Endothelial cell of umbilical vein (primary cell): ENCODE measurements at regions not wholly inside any gene's neighbourhood (a gene's known extent, or its start where the extent isn't known, plus 50 kb on each side); places are given as distances from the start of the nearest gene placed in this dataset.

Experiments used
- BruUV-seq: library from RNA; stranded (reverse); fragments of 400-500 nt; replicated peaks from 2 replicates; lab custom pipeline; 2021; lab: Mats Ljungman, UMichigan
- CTCF ChIA-PET: fragments of 300-600, 350-600 bp; sonication (Branson Sonifier 250); formaldehyde crosslinking; loops from one replicate; lab custom pipeline; 2021; ENCODE audit warnings: antibody characterized with exemption, inconsistent platforms; lab: Charles Lee
- POLR2A ChIA-PET: fragments of 300-600, 350-600 bp; sonication (Branson Sonifier 250); formaldehyde crosslinking; loops from one replicate; lab custom pipeline; 2021; ENCODE audit warnings: antibody characterized with exemption, inconsistent platforms; lab: Charles Lee
- DNase-seq: peaks from one replicate; pipeline ENCODE4 v3.0.0-alpha.2; 2011; ENCODE audit warnings: low read depth, low spot score
- FAIRE-seq: peaks from 2 replicates; lab custom pipeline; 2011; peaks lifted over from hg19 to GRCh38; lab: Jason Lieb, UNC
- H2AFZ ChIP-seq: 2 replicates; pipeline ENCODE4 v1.6.0; 2012; ENCODE audit warnings: low read depth, low read length, control low read depth, inconsistent platforms
- H3K27ac ChIP-seq: 2 replicates; pipeline ENCODE4 v1.5.1; 2011; ENCODE audit warnings: low read depth, mild to moderate bottlenecking, control low read depth, low read length, moderate library complexity; ENCODE audit not compliant: insufficient read depth
- H3K27me3 ChIP-seq, 2 experiments: 2 replicates each; pipeline versions ENCODE4 v1.6.0 to v1.6.1; 2011; ENCODE audit warnings: low read length in 2 of 2, mixed read lengths in 1 of 2; ENCODE audit not compliant: control insufficient read depth in 2 of 2, insufficient read depth in 2 of 2
- H3K36me3 ChIP-seq, 2 experiments: 2 replicates in 1 of 2; 3 replicates in 1 of 2; pipeline ENCODE4 v1.5.1; 2011; ENCODE audit warnings: low read length in 2 of 2, mild to moderate bottlenecking in 1 of 2, moderate library complexity in 1 of 2; ENCODE audit not compliant: control insufficient read depth in 2 of 2, insufficient read depth in 2 of 2; ENCODE audit errors: extremely low read depth in 1 of 2
- H3K4me1 ChIP-seq: 3 replicates; pipeline ENCODE4 v1.5.1; 2011; ENCODE audit warnings: mild to moderate bottlenecking, low read length; ENCODE audit not compliant: control insufficient read depth, insufficient read depth; ENCODE audit errors: extremely low read depth
- H3K4me2 ChIP-seq: 2 replicates; pipeline ENCODE4 v1.6.1; 2011; ENCODE audit warnings: low read length, control low read depth, mixed read lengths; ENCODE audit not compliant: insufficient read depth
- H3K4me3 ChIP-seq, 3 experiments: fragments of 200-600 bp in 1 of 3; sonication (generic), shearing (Covaris generic) in 1 of 3; replicated peaks in 1 of 3; 2 replicates each; pipeline ENCODE4 v1.5.1; 2011 to 2016; ENCODE audit warnings: control low read depth in 3 of 3, low read length in 3 of 3, mild to moderate bottlenecking in 2 of 3, inconsistent platforms in 1 of 3, low read depth in 1 of 3, moderate library complexity in 1 of 3; ENCODE audit not compliant: insufficient read depth in 1 of 3
- H3K79me2 ChIP-seq: 2 replicates; pipeline ENCODE4 v1.6.0; 2012; ENCODE audit warnings: low read length, inconsistent platforms; ENCODE audit not compliant: control insufficient read depth, insufficient read depth
- H3K9ac ChIP-seq: replicated peaks from 2 replicates; pipeline ENCODE3; 2011; ENCODE audit warnings: low read length, control low read depth; ENCODE audit not compliant: insufficient read depth; ENCODE audit errors: extremely low read depth
- H3K9me1 ChIP-seq: replicated peaks from 3 replicates; pipeline ENCODE4 v1.6.0; 2011; ENCODE audit warnings: mild to moderate bottlenecking, low read length; ENCODE audit not compliant: control insufficient read depth, insufficient read depth; ENCODE audit errors: extremely low read depth
- H3K9me3 ChIP-seq: replicated peaks from 2 replicates; pipeline ENCODE4 v1.5.1; 2012; ENCODE audit warnings: low read length, inconsistent platforms; ENCODE audit not compliant: control insufficient read depth, insufficient read depth
- H4K20me1 ChIP-seq: replicated peaks from 2 replicates; pipeline ENCODE3; 2011; ENCODE audit warnings: mild to moderate bottlenecking, low read length; ENCODE audit not compliant: control insufficient read depth, insufficient read depth; ENCODE audit errors: extremely low read depth
- EZH2 ChIP-seq: IDR thresholded peaks from 2 replicates; pipeline ENCODE4 v1.6.1; 2012; ENCODE audit warnings: borderline replicate concordance, low read depth, mild to moderate bottlenecking, moderate library complexity, low read length, inconsistent platforms; ENCODE audit not compliant: severe bottlenecking
- FOS ChIP-seq: IDR thresholded peaks from 2 replicates; pipeline ENCODE4 v1.6.1; 2011; ENCODE audit warnings: mild to moderate bottlenecking, low read length, moderate library complexity, borderline replicate concordance; ENCODE audit not compliant: insufficient read depth
- GATA2 ChIP-seq: IDR thresholded peaks from 2 replicates; pipeline ENCODE4 v1.7.0; 2011; ENCODE audit warnings: low read depth, mild to moderate bottlenecking, moderate library complexity, mixed read lengths, low read length; ENCODE audit not compliant: insufficient read length, insufficient read depth
- JUN ChIP-seq: IDR thresholded peaks from 2 replicates; pipeline ENCODE4 v1.6.1; 2011; ENCODE audit warnings: borderline replicate concordance, low read depth; ENCODE audit not compliant: insufficient read length, insufficient read depth
- MYC ChIP-seq: IDR thresholded peaks from one replicate; pipeline ENCODE4 v1.6.1; 2011; ENCODE audit warnings: mild to moderate bottlenecking, low read depth, low read length
- POLR2A ChIP-seq: IDR thresholded peaks from 2 replicates; pipeline ENCODE4 v1.6.1; 2012; ENCODE audit warnings: low read depth, mild to moderate bottlenecking, control low read depth, low read length
- POLR2AphosphoS5 ChIP-seq: IDR thresholded peaks from 2 replicates; pipeline ENCODE4 v1.6.1; 2012; ENCODE audit warnings: low read depth, mild to moderate bottlenecking, control low read depth, low read length, moderate library complexity; ENCODE audit not compliant: insufficient read depth
- dilution Hi-C: fragments of 300-500 bp; cut with MboI; formaldehyde crosslinking; loops from one replicate; pipeline ENCODE4 v1.15.0; 2019; ENCODE audit warnings: low sequenced_read_pairs; ENCODE audit not compliant: extremely low pct_ligation_motif_present
- intact Hi-C: fragments of 100-400 bp; cut with micrococcal nuclease; formaldehyde crosslinking; loops from one replicate; pipeline ENCODE4 v1.10.0; 2022
- TF ChIP-seq, protein P1 (sequence below), 2 donors: IDR thresholded peaks; 1 replicate in 1 of 2; 2 replicates in 1 of 2; pipeline ENCODE4 v1.5.1; 2011; ENCODE audit warnings: low read length in 2 of 2, mild to moderate bottlenecking in 2 of 2, moderate library complexity in 2 of 2, control low read depth in 1 of 2, inconsistent platforms in 1 of 2, low read depth in 1 of 2; ENCODE audit not compliant: insufficient read depth in 1 of 2; ENCODE audit errors: extremely low read depth in 1 of 2
- TF ChIP-seq, protein P2 (sequence below): IDR thresholded peaks from 2 replicates; pipeline ENCODE4 v1.6.1; 2011; ENCODE audit not compliant: insufficient read depth, insufficient read length

DNA sequence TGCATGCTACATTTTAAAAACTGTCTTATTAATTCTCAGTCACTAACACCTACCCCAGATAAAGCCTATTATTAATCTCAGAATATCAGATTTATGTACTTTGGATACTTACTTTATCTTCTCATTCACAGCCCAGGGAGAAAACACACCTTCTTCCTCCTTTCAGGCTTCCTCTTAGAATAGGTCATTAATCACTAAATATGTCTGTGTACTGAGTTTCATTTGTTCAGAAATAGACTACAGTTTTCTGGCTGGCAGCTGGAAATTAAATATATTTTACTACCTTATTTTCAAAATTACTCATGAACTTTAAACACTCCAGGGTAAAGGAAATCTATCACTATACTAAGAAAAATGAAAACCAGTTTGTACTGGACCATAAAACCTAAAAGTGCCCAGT lies 147.7 kb upstream of the DST start:
- ChIA-PET POLR2A (no interaction called here), CTCF (interaction anchor here (0.8 to 1.2 kb wide), 2 partner anchors 61 to 153 kb away, joined by 3 to 5 read pairs; no protein-coding TSS in a partner anchor)
- dilution Hi-C loops: no loop called here
- no peaks in the 10 kb centered on the region for H3K9me3 ChIP-seq
- peaks cover 4% of the 10 kb centered on the region for H3K9me1 ChIP-seq
- no peaks in the 10 kb centered on the region for H3K36me3 ChIP-seq
- H3K9ac ChIP-seq: no peak overlapping the region
- peaks cover 47% of the 10 kb centered on the region for H3K79me2 ChIP-seq
- no peak overlapping the region for H3K27ac ChIP-seq
- H3K4me2 ChIP-seq: no peak overlapping the region
- no TSS peak for BruUV-seq
- FAIRE-seq: no peak
- TF ChIP-seq, protein P1, sequence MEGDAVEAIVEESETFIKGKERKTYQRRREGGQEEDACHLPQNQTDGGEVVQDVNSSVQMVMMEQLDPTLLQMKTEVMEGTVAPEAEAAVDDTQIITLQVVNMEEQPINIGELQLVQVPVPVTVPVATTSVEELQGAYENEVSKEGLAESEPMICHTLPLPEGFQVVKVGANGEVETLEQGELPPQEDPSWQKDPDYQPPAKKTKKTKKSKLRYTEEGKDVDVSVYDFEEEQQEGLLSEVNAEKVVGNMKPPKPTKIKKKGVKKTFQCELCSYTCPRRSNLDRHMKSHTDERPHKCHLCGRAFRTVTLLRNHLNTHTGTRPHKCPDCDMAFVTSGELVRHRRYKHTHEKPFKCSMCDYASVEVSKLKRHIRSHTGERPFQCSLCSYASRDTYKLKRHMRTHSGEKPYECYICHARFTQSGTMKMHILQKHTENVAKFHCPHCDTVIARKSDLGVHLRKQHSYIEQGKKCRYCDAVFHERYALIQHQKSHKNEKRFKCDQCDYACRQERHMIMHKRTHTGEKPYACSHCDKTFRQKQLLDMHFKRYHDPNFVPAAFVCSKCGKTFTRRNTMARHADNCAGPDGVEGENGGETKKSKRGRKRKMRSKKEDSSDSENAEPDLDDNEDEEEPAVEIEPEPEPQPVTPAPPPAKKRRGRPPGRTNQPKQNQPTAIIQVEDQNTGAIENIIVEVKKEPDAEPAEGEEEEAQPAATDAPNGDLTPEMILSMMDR (IDR thresholded peaks at IDR 0.05; ENCODE audit: extremely low read depth in 1 of 2, insufficient read depth in 1 of 2, low read depth in 1 of 2, low read length in 2 of 2): no peak
- TF ChIP-seq, protein P2, sequence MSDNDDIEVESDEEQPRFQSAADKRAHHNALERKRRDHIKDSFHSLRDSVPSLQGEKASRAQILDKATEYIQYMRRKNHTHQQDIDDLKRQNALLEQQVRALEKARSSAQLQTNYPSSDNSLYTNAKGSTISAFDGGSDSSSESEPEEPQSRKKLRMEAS: no peak
- TF ChIP-seq GATA2: no peak
- no peak for TF ChIP-seq MYC
- no peak for TF ChIP-seq POLR2A
- no peak for TF ChIP-seq EZH2
- H3K4me1 ChIP-seq: no peaks in the 10 kb centered on the region
- H3K27me3 ChIP-seq: no peaks in the 10 kb centered on the region
- H2AFZ ChIP-seq: no peak overlapping the region
- no peak overlapping the region for H3K4me3 ChIP-seq
- peak; percentile 64 for DNase-seq
- H4K20me1 ChIP-seq: no peaks in the 10 kb centered on the region
- intact Hi-C loops: no loop called here

DNA sequence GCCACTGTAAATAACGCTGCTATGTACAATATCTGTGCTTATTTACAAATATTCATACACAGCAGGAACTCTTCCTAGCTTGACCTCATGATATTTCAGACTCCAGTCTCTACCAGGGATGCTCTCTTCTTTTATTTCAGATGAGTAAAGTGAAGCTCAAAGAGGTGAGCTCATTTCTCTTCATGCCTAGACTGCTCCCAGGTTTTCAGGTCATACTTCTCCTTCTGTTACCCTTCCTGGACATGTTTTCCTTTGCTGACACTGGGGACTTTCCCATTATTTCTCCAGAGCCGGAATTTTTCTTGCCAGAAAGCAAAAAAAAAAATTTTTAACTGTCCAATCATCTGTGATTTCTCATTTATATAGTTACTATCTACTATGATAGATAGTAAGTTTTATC lies 147.2 kb upstream of the DST start:
- TF ChIP-seq JUN (no peak), MYC (no peak), FOS (no peak), POLR2AphosphoS5 (no peak), EZH2 (no peak), POLR2A (no peak), GATA2 (no peak)
- TF ChIP-seq, protein P1 (IDR thresholded peaks at IDR 0.05; ENCODE audit: extremely low read depth in 1 of 2, insufficient read depth in 1 of 2, low read depth in 1 of 2, low read length in 2 of 2): no peak
- TF ChIP-seq, protein P2: no peak
- FAIRE-seq (no peak), DNase-seq (peak; percentile 33)
- Histone ChIP-seq H3K4me2 (no peak overlapping the region), H3K9me1 (peaks cover 4% of the 10 kb centered on the region), H3K36me3 (peaks cover 0 to 2% of the 10 kb centered on the region in 2 experiments), H4K20me1 (no peaks in the 10 kb centered on the region), H3K27ac (no peak overlapping the region), H3K9ac (no peak overlapping the region), H3K4me1 (no peaks in the 10 kb centered on the region), H2AFZ (no peak overlapping the region), H3K9me3 (no peaks in the 10 kb centered on the region), H3K4me3 (no peak overlapping the region), H3K27me3 (no peaks in the 10 kb centered on the region), H3K79me2 (peaks cover 42% of the 10 kb centered on the region)
- dilution Hi-C loops: no loop called here
- intact Hi-C loops: no loop called here
- BruUV-seq: no TSS peak
- ChIA-PET POLR2A (no interaction called here), CTCF (interaction anchor here (1.2 kb wide), 1 partner anchor 61 kb away, joined by 3 read pairs; no protein-coding TSS in a partner anchor)
